Stimulated activated CD4-positive, alpha-beta T cell treated with anti-CD3 and anti-CD28 coated beads, TNF-alpha, amount 100 ng/mL, for 48 hours (primary cell): ENCODE measurements at regions not wholly inside any gene's neighbourhood (a gene's known extent, or its start where the extent isn't known, plus 50 kb on each side); places are given as distances from the start of the nearest gene placed in this dataset.

Source experiments
- DNase-seq, 3 donors: peaks; one replicate each; pipeline ENCODE4 v3.0.0-alpha.2; 2020; ENCODE audit warnings: low read depth in 3 of 3

DNA sequence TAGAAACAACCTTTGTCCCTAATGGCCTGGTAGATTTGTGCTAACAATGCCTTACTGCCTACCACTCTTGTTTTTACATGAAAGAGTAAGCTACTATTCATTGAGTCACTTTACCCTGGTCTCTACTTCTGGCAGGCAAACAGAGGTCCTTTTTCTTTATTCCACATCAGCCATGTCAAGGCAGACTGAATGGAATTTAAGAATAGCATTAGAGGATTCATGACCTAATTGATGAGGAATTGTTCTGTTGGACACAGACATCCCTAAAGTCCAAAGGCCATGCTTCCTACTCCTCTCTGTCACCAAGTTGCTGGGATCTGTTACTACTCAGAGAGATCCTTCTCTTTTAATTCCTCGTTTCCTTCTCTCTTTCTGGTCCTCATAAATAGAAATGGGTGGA is 229.1 kb upstream of the ZP4 start:
- DNase-seq, result no peak

DNA sequence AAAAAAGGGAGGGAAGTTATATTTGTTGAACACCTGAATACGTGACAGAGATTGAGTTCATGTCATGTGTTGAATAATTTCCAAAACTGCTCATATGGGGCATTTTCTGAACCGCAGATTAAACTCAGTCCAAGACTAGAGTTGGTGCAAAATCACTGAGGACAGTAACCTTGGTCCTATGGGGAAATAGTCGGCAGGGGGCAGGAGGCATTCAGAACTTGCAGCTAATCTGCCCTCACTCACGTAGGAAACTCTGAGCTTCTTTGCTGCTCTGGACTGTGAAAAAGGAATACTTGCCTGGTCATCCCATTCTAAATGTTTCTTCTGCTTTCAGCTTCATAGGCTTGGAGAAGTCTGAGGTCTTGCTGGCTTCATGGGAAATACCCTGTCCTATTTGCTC is 228.3 kb upstream of the ZP4 start:
- DNase-seq, result no peak

DNA sequence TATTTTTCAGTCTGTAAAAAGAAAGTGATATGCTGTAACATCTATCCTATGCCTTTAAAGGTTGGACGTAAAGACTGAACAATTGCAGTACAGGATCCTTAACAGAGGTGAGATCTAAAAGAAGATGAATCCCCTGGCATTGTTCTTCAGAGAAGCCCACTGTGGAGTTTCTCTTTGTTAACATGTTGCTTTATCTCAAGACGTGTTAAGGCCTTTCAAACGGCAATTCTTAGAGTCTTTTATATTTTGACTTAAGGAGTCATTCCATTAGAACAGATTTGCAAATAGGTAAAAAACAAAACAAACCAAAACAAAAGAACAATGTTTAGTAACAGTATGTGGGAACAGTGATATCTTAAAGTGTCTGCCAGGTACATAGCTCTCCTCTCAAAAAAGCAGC is 225.1 kb upstream of the ZP4 start:
- no peak for DNase-seq

DNA sequence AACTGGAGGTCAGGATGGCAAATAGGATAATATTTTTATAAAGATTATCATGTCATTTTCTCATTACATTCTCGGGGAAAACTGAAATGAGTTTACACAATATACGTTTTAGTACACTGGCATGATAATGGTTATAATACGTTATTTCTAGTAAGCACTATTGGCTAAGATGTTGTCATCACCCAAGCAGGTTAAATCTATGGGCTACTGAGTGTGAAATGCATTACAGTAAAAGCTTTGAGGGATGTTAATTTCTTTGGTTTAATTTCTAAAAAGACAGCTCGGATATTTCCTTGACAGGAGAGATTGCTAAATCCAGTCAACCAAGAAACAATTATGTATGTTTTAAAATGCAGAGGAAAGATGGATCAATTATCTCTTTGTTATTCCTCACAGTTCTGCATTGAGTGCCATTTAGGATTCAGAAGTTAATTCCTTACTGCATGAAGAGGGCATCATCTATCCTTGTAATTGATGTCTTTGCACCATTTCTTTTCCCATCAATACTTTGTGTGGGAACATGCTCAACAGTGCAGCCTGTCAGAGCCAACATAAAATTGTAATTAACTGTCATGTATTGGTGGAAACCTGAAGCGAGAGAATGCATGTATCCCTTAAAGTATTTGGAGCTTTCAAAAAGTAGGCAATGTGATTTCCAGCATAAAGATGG is 222.4 kb upstream of the ZP4 start:
- DNase-seq, result no peak

DNA sequence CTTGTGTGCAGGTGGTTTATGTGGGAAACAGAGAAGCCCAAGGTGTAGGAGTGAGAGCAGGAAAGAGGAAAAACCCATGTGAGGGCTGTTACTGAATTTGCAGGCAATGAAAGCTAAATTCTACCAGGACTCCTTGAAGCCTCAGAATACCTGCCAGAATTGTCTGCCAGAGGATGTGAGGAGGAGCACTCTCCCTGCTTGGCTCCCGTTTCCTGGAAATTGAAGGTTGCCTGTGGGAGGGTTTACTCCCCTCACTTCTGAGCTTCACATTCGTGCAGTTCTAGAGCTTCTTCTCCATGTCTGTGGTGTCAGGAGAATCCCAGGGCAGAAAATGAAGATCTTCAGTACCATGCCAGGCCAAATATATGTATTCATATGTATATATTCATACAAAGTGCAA is 220.8 kb upstream of the ZP4 start:
- no peak for DNase-seq

DNA sequence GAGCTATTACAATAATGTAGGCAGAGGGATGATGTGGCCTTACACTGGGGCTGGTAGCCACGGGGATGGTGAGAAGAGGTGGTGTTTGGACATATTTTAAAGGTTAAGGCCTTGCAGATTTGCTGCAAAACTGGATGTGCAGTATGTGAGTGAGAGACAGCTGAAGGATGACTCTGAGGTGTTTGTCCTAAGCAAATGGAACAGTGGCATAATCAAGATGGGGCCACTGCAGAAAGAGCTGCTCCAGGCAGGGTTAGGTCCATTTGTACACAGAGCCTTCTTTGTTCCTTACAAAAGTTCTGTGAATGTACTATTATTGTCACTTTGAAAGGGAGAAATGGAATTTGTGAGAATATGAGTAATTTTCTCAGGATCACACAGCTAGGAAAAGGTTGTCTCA is 220.4 kb upstream of the ZP4 start:
- no peak for DNase-seq

DNA sequence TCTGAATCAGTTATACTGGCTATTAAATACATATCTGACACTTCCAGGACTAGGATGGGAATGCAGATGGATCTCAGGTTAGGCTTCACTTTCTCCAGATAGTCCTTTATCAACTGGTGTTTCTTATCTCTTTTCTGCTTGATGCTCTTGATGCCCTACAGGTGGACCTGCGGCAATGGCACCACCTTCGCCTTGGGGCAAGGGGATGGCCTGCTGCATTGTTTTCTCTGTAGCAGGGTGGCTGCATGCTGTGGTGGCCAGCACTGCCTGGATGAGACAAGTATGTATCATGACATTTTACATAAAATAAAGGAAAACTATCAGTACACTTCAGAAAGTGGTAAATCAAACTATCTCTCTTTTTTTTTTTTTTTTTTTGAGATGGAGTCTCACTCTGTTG is 217.7 kb upstream of the ZP4 start:
- no peak for DNase-seq

DNA sequence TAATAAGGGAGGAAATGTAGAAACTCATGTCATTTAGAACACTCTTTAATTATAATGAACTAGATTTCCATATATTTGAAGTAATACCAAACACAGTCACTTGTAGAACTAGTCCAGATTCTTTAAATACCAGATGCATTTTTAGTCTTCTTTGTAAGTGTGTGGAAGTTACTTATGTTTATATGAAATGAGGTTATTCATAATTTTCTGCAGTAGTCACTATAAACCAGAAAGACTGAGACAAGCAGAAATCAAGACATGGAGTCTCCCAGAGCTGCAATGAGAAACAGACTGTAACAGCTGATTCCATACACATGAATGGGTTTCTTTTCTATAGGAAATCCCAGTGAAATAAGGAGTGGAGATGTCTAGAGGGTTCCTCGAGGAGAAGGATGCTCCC is 216.6 kb upstream of the ZP4 start:
- DNase-seq, result no peak

DNA sequence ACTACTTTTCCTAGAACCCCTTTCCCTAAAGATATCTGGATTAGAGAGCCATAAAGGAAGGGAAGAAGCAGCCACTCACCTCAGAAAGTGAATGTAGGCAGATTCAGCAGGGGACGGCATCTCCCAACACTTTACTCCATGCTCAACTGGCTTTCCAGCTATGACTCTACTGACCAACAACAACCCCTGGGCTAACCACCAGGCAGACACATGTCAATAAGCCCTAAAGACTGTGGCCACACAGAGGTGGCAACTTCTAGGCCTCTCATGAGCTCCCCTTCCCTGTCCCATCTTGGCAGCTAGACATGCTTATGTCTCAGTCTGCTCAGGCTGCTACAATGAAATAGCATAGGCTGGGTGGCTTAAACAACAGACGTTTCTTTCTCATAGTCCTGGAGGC is 214.0 kb upstream of the ZP4 start:
- DNase-seq, result no peak

DNA sequence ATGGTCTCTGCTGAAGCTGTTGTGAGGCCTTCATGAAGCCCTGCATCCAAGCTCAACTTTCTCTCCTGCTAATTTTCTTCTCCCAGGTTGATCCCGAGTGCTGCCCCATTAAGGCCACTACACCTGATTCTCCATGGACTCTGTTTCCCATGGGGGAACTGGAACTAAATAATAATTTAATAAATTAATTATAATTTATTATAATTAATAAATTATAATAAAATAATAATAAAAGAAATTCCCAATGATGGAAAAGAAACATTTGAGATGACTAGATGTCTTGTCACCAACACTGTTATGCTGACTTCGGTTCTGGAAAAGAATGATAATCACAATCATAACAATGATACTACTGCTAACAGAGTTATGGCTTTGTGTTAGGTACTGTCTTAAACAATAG is 211.2 kb upstream of the ZP4 start:
- DNase-seq, result no peak

DNA sequence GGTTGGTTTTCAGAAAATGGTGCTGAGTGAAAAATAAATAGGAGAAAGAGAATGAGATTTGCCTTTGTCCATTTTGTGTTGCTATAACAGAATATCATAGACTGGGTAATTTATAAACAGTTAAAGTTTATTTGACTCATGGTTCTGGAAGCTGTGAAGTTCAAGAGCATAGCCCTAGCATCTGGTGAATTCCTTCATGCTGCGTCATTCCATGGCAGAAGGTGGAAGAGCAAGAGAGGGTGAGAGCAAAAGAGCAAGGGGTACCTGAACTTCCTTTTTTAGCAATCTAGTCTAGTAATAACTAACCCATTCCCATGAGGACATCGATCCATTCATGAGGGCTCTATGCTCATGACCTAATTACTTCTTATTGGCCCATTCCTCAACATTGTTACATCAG is 209.1 kb upstream of the ZP4 start:
- DNase-seq, result no peak

DNA sequence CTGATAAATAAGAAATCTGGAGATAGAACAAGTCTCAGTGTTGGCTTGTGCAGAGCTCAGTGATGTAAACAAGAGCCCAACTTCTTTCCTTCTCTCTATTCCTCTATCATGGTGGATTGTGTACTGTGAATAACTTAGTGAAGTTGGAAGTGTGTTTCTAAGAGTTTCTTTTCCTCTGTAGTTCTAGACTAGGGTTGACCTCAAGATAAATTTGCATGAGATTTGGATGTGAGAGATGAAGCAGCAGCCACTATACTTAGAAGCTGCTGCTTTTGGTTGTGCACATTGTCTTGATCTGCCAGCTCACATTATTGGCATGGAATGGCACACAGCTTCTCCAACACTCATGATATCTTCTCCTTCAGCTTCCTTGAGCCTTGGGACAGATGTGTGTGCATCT is 198.9 kb upstream of the ZP4 start:
- DNase-seq, result no peak

DNA sequence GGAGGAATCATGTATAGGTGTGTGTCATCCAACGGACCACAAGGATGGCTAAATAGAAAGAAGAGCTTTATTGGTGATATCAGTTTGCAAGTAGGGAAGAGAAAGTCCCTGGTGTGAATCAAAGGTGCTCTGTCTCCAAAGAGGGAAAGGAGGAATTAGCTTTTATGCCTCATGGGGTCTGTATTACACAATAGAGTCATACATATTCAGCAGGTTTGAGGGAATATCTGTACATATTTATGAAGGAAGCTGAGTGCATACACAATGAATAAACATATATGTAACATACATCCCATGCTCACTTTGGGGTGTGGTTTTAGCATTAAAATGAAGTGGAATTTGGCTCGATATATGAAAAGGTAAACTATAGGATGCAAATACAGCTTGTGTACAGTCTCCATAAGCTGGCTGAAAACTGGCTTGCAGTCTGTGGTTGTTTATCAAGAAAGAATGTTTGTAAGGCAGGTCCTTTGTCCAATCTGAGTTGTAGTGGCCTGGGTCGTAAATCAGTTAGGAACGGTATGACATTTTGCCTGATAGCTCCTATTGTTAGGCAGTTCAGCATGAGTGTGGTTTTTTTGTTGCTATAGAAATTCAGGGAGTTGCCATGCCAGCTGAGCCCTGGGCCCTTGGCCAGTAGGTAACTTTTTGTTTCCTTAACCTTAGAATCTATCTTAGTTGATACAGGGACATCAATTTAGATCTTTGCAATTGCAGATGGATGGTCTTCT is 198.0 kb upstream of the ZP4 start:
- no peak for DNase-seq

DNA sequence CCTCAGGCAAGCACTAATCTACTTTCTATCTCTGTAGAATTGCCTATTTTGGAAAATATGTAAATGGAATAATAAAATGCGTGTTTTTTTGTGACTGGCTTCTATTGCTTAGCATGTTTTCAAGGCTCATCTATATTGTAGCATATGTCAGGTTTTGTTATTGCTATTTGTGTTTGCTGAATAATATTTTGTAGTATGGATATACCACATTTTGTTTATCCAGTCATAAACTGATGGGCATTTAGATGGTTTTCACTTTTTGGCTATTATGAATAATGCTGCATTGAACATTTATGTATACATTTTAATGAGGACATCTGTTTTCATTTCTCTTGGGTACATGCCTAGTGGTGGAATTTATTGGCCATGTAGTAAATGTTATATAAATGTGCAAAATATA is 183.3 kb upstream of the ZP4 start:
- DNase-seq, result no peak

DNA sequence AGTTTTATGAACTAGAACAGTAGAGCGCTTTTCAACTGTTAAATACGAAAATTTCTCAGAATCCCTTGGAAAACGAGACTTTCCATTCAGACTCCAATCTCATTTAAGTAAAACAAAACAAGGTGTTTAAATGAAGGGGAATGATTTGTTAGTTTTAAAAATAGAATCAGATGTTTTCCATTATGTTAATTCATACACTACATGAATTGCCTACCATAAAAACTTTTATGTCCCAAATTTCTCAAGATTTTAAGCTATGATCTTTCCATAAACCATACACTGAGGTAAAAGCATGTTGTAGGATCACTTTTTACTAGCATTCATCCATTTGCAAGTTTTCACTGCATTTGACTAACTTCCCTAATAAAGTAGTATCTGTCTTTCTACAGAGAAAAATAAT is 180.3 kb upstream of the ZP4 start:
- no peak for DNase-seq

DNA sequence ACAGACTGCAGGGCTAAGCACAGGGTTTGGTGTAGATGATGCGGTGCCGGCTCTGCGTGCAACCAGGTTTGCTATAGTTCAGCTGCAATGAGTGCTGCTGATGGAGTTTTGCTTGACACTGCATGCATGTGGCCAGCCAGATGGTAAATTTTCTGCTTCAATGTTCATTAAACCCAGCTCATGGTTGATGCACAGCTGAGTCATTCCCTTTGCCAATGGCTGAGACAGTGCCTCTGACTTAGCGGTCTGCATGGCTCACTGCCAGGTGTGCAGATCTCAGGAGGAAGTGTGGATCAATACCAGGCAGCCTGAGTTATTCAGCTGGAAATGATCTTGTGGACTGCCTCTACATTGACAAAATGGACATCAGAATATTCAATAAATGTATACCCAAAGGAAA is 172.7 kb upstream of the ZP4 start:
- no peak for DNase-seq

DNA sequence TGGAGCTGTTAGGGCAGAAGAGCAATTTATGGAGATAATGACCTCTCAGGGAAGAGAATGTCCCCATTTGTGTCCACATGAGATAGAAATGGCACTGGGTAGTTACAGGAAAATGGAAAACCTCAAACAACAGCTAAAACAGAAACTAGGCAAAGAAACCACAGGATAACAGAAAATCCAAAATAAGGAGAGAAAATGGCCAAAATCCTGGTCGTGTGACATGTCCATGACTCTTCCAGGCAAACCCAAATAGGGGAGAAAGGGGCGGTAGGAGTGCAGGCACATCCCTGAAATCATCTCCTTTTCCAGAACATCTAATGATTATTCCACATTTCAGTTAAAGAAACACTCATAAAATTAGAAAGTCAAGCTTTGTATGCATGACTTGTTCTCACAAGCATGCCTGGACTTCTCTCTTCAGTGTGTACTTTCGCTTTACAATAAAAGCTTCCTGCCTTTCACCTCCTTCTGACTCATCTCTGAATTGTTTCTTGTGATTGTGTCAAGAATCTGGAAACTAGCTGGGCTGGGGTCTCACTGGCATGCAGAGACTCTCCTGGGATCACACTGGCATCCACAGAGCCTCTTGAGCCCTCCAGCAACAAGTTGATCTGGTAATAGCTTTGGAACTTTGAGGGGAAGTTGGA is 171.4 kb upstream of the ZP4 start:
- DNase-seq, result no peak

DNA sequence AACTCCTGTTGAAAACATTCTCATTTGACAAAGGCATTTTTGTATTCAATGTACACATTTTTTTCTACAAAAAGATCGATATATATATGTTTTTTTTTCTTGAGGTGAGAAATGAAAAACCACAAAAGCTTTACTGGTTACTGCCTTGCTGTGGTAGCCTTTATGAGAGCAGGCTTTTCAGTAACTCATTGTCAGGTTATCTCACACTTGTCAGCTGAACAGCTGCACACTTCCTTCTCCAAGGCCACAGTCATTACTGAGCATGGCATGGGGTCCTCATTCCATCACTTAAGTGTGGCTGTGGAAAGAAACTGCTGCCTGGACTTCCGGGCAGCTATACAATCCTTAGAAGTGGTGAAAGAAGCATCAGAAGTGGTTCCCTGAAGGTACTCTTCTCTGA is 169.3 kb upstream of the ZP4 start:
- no peak for DNase-seq

DNA sequence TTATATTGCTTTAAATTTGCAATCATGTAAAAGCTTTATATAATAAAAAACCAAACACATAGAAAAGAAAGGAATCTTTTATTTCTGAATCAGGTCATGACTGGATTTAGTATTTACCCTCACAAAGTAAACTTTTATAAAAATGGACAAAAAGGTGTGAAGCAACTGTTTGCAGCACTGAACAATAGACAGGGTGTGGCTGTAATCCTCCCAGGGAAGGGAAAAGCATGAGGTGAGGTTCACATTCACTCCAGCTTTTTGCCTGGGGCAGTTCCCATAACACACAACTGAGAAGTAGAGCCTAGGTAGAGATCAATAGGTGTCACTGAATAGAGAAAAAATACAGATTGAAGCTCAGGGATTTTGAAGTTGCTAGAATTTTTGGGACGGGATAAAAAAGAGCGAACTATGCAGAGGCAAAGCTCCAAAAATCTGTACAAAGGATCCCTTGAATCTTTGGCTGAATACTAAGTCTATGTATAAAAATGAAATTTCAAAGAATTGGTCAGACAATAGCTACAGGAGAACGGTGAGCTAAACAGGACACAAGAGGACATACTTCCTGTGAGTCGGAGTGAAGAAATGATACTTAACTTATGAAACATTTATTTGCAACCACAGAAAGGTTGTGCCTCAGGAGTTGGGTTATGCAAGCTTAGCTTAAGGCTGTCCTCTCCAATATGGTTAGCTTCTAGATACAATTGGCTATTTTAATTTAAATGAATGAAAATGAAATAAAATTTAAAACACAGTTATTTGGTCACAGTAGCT is 162.0 kb upstream of the ZP4 start:
- no peak for DNase-seq

DNA sequence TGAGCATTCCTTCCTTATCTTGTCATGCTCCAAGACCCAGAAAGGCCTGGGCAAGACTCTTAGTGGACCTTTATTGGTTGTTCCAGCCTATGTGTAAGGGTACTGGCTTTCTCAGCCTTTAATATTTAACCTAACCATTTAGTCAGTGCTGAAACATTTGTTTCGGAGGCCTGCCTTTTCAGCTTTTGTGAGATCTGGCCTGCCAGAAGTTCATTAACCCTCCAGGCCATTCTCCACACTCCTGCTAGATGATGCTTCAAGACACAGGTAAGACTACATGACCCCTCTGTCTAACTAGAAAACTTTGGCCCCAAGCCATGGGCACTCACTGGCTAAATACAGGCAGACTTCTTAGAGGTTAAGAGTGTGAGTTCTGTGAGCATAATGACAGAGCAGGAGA is 138.4 kb upstream of the ZP4 start:
- DNase-seq, result no peak

DNA sequence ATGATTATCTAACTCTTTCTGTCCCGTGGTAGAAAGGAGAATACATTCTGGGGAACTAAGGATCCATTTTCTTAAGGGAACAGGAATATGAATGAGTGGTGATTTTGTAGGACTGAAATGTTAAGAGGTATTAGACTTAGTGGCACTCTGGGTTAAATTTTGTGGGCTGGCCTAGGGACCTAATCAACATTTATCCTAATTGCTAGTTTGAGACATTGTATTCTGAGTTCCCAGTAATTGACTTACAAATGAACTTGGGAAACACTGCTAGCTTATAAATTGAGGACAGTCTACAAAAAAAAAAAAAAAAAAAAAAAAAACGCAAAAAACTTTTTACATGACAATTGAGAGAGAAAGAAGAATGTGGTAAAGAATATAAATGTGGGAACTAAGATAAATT is 136.6 kb upstream of the ZP4 start:
- DNase-seq, result no peak

DNA sequence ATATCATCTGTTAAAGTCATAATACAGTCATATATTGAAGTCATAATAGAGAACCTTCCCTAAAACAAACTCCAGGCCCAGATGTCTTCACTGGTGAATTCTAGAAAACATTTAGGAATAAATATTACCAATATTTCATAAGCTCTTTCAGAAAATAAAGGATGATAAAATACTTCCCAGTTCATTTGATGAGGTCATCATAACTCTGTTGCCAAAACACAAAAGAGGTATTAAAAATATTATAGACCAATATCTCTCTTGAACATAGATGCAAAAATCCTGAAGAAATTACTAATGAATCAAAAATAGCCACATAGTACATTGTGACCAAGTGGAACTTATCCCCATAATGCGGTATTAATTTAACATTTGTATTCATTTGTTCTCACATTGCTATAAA is 132.4 kb upstream of the ZP4 start:
- no peak for DNase-seq

DNA sequence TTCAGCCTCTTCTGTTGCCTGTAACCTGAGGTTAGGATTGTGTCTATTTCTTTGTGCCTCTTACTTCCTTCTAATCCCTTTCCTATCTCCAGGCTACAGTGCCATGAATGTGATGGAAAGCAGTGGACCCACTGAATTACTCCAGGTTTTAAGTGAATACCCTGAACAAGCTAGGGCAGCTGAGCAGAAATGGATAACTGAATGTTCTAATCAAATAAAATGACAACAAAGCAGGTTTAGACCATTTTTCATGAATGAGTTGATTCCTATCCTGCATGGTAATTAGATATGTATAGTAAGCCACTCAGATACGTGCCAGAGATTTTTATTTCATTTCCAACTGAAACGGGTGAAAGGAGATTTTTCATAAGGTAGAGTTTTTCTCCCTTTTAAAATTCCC is 127.5 kb upstream of the ZP4 start:
- no peak for DNase-seq
